MM.1S (cell line): ENCODE measurements at regions not wholly inside any gene's neighbourhood (a gene's known extent, or its start where the extent isn't known, plus 50 kb on each side); places are given as distances from the start of the nearest gene placed in this dataset.
"Not testable (repeated sequence)": the region's sequence is repeated elsewhere in the genome, so short reads cannot be mapped to it uniquely, and the experiment has no call there.

Experiments used
- DNase-seq: peaks from one replicate; pipeline ENCODE4 v3.0.0-alpha.2; 2015
- H2AFZ ChIP-seq: fragments of 300-600 bp; sonication (generic); 2 replicates; pipeline ENCODE4 v1.6.0; 2016; ENCODE audit warnings: antibody characterized with exemption, low read length
- H3F3A ChIP-seq: fragments of 300-600 bp; sonication (generic); 2 replicates; pipeline ENCODE4 v1.6.1; 2016; ENCODE audit warnings: mild to moderate bottlenecking, antibody characterized with exemption, low read length, moderate library complexity, mixed read lengths; ENCODE audit not compliant: insufficient read depth
- H3K27ac ChIP-seq: fragments of 300-600 bp; sonication (generic); 2 replicates; pipeline ENCODE4 v1.5.1; 2016; ENCODE audit warnings: mild to moderate bottlenecking, low read length
- H3K27me3 ChIP-seq: fragments of 300-600 bp; sonication (generic); replicated peaks from 2 replicates; pipeline ENCODE4 v1.6.0; 2016; ENCODE audit warnings: low read length; ENCODE audit not compliant: insufficient read depth
- H3K36me3 ChIP-seq: fragments of 300-600 bp; sonication (generic); replicated peaks from 2 replicates; pipeline ENCODE4 v1.6.1; 2016; ENCODE audit warnings: mild to moderate bottlenecking, low read length, mixed read lengths; ENCODE audit not compliant: insufficient read depth
- H3K4me1 ChIP-seq: fragments of 300-600 bp; sonication (generic); 2 replicates; pipeline ENCODE4 v1.6.1; 2016; ENCODE audit warnings: low read length, mixed read lengths
- H3K4me2 ChIP-seq: fragments of 300-600 bp; sonication (generic); 2 replicates; pipeline ENCODE4 v1.6.0; 2016; ENCODE audit warnings: low read depth, low read length
- H3K4me3 ChIP-seq: fragments of 300-600 bp; sonication (generic); 2 replicates; pipeline ENCODE4 v1.5.1; 2016; ENCODE audit warnings: low read length, mixed read lengths
- H3K79me2 ChIP-seq: fragments of 300-600 bp; sonication (generic); 2 replicates; pipeline ENCODE4 v1.6.1; 2016; ENCODE audit warnings: mixed run types, low read length, mixed read lengths
- H3K9ac ChIP-seq: fragments of 300-600 bp; sonication (generic); 2 replicates; pipeline ENCODE4 v1.6.1; 2016; ENCODE audit warnings: low read length, mixed read lengths
- H3K9me2 ChIP-seq: fragments of 300-600 bp; sonication (generic); replicated peaks from 2 replicates; pipeline ENCODE4 v1.6.1; 2016; ENCODE audit warnings: mild to moderate bottlenecking, low read length, mixed read lengths; ENCODE audit not compliant: insufficient read depth
- H3K9me3 ChIP-seq: fragments of 300-600 bp; sonication (generic); replicated peaks from 2 replicates; pipeline ENCODE4 v1.6.1; 2016; ENCODE audit warnings: mild to moderate bottlenecking, low read length, mixed read lengths; ENCODE audit not compliant: insufficient read depth
- H4K20me1 ChIP-seq: fragments of 300-600 bp; sonication (generic); 2 replicates; pipeline ENCODE4 v1.6.1; 2016; ENCODE audit warnings: mild to moderate bottlenecking, low read length, moderate library complexity, mixed read lengths; ENCODE audit not compliant: insufficient read depth

GRCh38 chr14:105592646-105593045, 66.3 kb downstream of the TMEM121 start:
- not testable (repeated sequence) for H3K4me2 ChIP-seq

GRCh38 chr14:105595346-105595745, 69.0 kb downstream of the TMEM121 start:
- H3K9me2 ChIP-seq, H3K4me3 ChIP-seq, H3K36me3 ChIP-seq, H4K20me1 ChIP-seq, H3K4me1 ChIP-seq, DNase-seq, H3K4me2 ChIP-seq, H2AFZ ChIP-seq, H3K9me3 ChIP-seq, H3K27me3 ChIP-seq, H3K27ac ChIP-seq, H3F3A ChIP-seq, H3K79me2 ChIP-seq, H3K9ac ChIP-seq: not testable (repeated sequence)

More at GRCh38 chr14:105592646-105593045, 66.3 kb downstream of the TMEM121 start:
- not testable (repeated sequence) for H3K9me3 ChIP-seq, H3K4me3 ChIP-seq, H3K79me2 ChIP-seq, H3K4me1 ChIP-seq, H3F3A ChIP-seq, H3K27ac ChIP-seq, H3K9ac ChIP-seq, H3K36me3 ChIP-seq, H2AFZ ChIP-seq, H4K20me1 ChIP-seq, H3K9me2 ChIP-seq, H3K27me3 ChIP-seq, DNase-seq

- not testable (repeated sequence) for H3K79me2 ChIP-seq, H3K27ac ChIP-seq, H3F3A ChIP-seq, H4K20me1 ChIP-seq, H3K36me3 ChIP-seq, H3K4me3 ChIP-seq, H3K9me3 ChIP-seq, H2AFZ ChIP-seq, H3K4me2 ChIP-seq, H3K9ac ChIP-seq, H3K27me3 ChIP-seq, H3K9me2 ChIP-seq, DNase-seq, H3K4me1 ChIP-seq
Measured at GRCh38 chr14:105596374-105596773, 70.0 kb downstream of the TMEM121 start.

GRCh38 chr14:105598040-105598763, 71.8 kb downstream of the TMEM121 start:
- H4K20me1 ChIP-seq, H3K4me3 ChIP-seq, H3K36me3 ChIP-seq, H3K9me3 ChIP-seq, H3K4me1 ChIP-seq, H3K79me2 ChIP-seq, DNase-seq, H3K9ac ChIP-seq, H2AFZ ChIP-seq, H3K9me2 ChIP-seq, H3K27me3 ChIP-seq, H3K27ac ChIP-seq, H3F3A ChIP-seq, H3K4me2 ChIP-seq: not testable (repeated sequence)

- H3F3A ChIP-seq, H3K4me3 ChIP-seq, H3K36me3 ChIP-seq, H3K4me2 ChIP-seq, H3K79me2 ChIP-seq, H3K27me3 ChIP-seq, H3K9me2 ChIP-seq, H3K9ac ChIP-seq, H3K9me3 ChIP-seq, H4K20me1 ChIP-seq, H2AFZ ChIP-seq, H3K27ac ChIP-seq, DNase-seq, H3K4me1 ChIP-seq: not testable (repeated sequence)
Measured at GRCh38 chr14:105598925-105599586, 72.7 kb downstream of the TMEM121 start.

- H3K27me3 ChIP-seq, H3K36me3 ChIP-seq, H3K79me2 ChIP-seq, H3K9ac ChIP-seq, H3K4me2 ChIP-seq, H3K4me3 ChIP-seq, H3K9me2 ChIP-seq, H3K27ac ChIP-seq, H3K4me1 ChIP-seq, DNase-seq, H2AFZ ChIP-seq, H4K20me1 ChIP-seq, H3F3A ChIP-seq, H3K9me3 ChIP-seq: not testable (repeated sequence)
Measured at GRCh38 chr14:105600195-105600938, 74.0 kb downstream of the TMEM121 start.
